Osteoblast (primary cell): ENCODE measurements at regions not wholly inside any gene's neighbourhood (a gene's known extent, or its start where the extent isn't known, plus 50 kb on each side); places are given as distances from the start of the nearest gene placed in this dataset.

Experiments
- DNase-seq: peaks from one replicate; pipeline ENCODE4 v3.0.0; 2011; ENCODE audit warnings: low spot score, mixed read lengths; ENCODE audit not compliant: insufficient read length; ENCODE audit errors: missing footprints
- H2AFZ ChIP-seq: 2 replicates; pipeline ENCODE4 v1.6.0; 2011; ENCODE audit warnings: mild to moderate bottlenecking, low read length
- H3K27ac ChIP-seq: 2 replicates; pipeline ENCODE4 v1.5.1; 2011; ENCODE audit warnings: mild to moderate bottlenecking, low read depth, low read length, moderate library complexity
- H3K27me3 ChIP-seq: 2 replicates; pipeline ENCODE4 v1.6.0; 2012; ENCODE audit warnings: mild to moderate bottlenecking, control low read depth, inconsistent platforms, low read length, moderate library complexity; ENCODE audit not compliant: insufficient read depth
- H3K36me3 ChIP-seq: 2 replicates; pipeline ENCODE4 v1.5.1; 2011; ENCODE audit warnings: mild to moderate bottlenecking, low read length, control low read depth, moderate library complexity; ENCODE audit not compliant: insufficient read depth
- H3K4me1 ChIP-seq: 2 replicates; pipeline ENCODE4 v1.5.1; 2011; ENCODE audit warnings: mild to moderate bottlenecking, low read length, control low read depth, moderate library complexity; ENCODE audit not compliant: insufficient read depth
- H3K4me2 ChIP-seq: 2 replicates; pipeline ENCODE4 v1.6.0; 2011; ENCODE audit warnings: mild to moderate bottlenecking, low read length; ENCODE audit not compliant: insufficient read depth
- H3K4me3 ChIP-seq: fragments of 200-600 bp; sonication (generic); 3 replicates; pipeline ENCODE4 v1.5.1; 2012; ENCODE audit warnings: mild to moderate bottlenecking, low read length, inconsistent platforms; ENCODE audit not compliant: insufficient read depth
- H3K79me2 ChIP-seq: 2 replicates; pipeline ENCODE4 v1.6.0; 2012; ENCODE audit warnings: mild to moderate bottlenecking, low read length, control low read depth, inconsistent platforms; ENCODE audit not compliant: insufficient read depth
- H3K9me3 ChIP-seq: 2 replicates; pipeline ENCODE4 v1.5.1; 2011; ENCODE audit warnings: low read depth, low read length, control low read depth
- H4K20me1 ChIP-seq: 2 replicates; pipeline ENCODE4 v1.6.0; 2012; ENCODE audit warnings: mild to moderate bottlenecking, low read length, control low read depth; ENCODE audit not compliant: insufficient read depth
- TF ChIP-seq, protein P1 (sequence below): IDR thresholded peaks from 2 replicates; pipeline ENCODE4 v1.5.1; 2011; ENCODE audit warnings: mild to moderate bottlenecking, low read depth, low read length, moderate library complexity; ENCODE audit errors: extremely low read depth

DNA sequence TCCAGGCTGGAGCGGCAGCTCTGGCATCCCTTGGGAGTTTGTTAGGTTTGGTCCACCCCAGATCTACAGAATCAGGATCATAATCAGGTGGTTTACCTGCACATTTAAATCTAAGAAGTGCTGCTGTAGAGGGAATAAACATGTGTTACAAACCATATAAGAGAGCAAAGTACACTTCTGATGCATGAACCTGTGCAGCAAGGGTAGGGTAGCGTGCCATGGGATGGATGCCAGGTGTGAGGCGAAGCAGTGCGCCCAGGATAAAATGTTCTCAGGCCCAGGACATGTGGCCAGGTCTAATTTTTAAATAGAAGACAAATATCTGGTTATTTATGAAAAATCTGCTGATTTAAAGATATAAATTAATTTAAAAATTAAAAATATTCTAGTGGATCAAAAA, 308.8 kb upstream of the USP24 start:
- Histone ChIP-seq H3K36me3 (no peaks in the 10 kb centered on the region), H3K4me1 (no peaks in the 10 kb centered on the region), H3K4me2 (no peak overlapping the region), H4K20me1 (no peaks in the 10 kb centered on the region), H3K27me3 (no peaks in the 10 kb centered on the region), H3K79me2 (no peaks in the 10 kb centered on the region), H3K4me3 (no peak overlapping the region), H3K9me3 (no peaks in the 10 kb centered on the region), H3K27ac (no peak overlapping the region), H2AFZ (no peak overlapping the region)
- TF ChIP-seq, protein P1, sequence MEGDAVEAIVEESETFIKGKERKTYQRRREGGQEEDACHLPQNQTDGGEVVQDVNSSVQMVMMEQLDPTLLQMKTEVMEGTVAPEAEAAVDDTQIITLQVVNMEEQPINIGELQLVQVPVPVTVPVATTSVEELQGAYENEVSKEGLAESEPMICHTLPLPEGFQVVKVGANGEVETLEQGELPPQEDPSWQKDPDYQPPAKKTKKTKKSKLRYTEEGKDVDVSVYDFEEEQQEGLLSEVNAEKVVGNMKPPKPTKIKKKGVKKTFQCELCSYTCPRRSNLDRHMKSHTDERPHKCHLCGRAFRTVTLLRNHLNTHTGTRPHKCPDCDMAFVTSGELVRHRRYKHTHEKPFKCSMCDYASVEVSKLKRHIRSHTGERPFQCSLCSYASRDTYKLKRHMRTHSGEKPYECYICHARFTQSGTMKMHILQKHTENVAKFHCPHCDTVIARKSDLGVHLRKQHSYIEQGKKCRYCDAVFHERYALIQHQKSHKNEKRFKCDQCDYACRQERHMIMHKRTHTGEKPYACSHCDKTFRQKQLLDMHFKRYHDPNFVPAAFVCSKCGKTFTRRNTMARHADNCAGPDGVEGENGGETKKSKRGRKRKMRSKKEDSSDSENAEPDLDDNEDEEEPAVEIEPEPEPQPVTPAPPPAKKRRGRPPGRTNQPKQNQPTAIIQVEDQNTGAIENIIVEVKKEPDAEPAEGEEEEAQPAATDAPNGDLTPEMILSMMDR, result no peak
- DNase-seq, result no peak

DNA sequence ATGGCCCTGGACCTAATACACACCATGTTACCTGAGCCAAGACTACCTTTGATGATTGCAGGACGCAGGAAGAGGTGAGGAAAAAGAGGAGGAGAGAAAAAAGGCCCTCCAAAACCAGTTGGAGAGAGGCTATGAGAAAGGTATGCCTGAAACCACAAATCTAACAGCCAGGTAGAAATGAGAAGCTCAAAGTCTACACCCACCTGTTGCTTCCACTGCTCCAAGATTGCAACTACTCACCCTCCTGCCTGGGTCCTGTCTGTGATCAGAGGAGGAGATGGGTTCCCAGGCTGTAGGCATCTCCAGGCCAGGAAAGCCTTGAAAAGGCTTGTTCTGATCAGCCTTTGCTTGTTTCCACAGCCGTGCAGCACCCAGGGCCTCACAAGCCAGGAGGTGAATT, 307.8 kb upstream of the USP24 start:
- H3K27ac ChIP-seq, result no peak overlapping the region
- H4K20me1 ChIP-seq, result no peaks in the 10 kb centered on the region
- H3K9me3 ChIP-seq, result no peaks in the 10 kb centered on the region
- no peak overlapping the region for H3K4me3 ChIP-seq
- H3K27me3 ChIP-seq, result no peaks in the 10 kb centered on the region
- H3K36me3 ChIP-seq, result no peaks in the 10 kb centered on the region
- H3K4me2 ChIP-seq, result no peak overlapping the region
- H2AFZ ChIP-seq, result no peak overlapping the region
- DNase-seq, result no peak
- TF ChIP-seq, protein P1, result no peak
- H3K4me1 ChIP-seq, result no peaks in the 10 kb centered on the region
- no peaks in the 10 kb centered on the region for H3K79me2 ChIP-seq

DNA sequence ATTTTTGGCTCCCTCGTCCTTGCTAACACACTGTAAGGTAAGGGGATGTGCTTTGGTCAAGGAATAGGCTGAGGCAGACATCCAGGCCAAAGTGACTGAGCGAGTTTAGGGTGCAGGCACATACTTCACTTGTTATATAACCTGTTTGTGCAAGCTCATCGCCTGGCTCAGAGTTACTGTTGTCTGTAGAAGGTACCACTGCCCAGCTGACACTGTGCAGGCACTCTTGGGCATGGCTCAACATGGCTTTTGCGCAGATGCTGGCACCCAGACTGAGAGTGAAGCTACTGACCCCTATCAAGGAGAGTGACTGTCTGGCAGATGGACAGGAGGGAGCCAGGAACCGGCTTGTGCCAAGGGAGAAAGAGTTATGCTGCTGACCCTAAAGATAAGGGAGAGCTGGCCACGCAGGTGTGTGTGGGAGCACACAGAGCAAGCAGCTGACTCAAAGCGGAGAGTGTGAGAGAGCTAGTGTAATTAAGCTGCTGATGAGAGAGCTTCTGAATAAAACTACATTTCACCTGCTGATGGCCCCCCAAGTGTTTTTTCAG, 307.3 kb upstream of the USP24 start:
- Histone ChIP-seq H4K20me1 (no peaks in the 10 kb centered on the region), H3K4me2 (no peak overlapping the region), H3K36me3 (no peaks in the 10 kb centered on the region), H3K27me3 (no peaks in the 10 kb centered on the region), H3K27ac (no peak overlapping the region), H3K4me3 (no peak overlapping the region), H3K4me1 (no peaks in the 10 kb centered on the region), H2AFZ (no peak overlapping the region), H3K9me3 (no peaks in the 10 kb centered on the region), H3K79me2 (no peaks in the 10 kb centered on the region)
- DNase-seq, result no peak
- TF ChIP-seq, protein P1, result no peak

DNA sequence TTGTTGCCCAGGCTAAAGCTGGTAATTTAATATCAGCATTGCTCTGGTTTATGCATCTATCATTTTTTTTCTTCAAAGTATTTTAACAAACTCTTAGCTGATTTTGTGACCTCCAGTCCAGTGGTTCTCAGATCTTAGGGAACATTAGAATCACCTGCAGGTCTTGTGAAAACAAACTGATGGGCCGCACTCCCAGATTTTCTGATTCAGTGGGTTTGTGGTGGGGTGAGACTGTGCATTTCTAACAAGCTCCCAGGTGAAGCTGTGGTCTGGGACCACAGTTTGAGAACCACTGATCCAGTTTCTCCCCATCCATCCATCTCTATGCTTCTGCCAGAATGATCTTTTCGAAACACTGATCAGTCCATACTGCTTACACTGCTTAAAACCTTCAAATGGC, 305.7 kb upstream of the USP24 start:
- H3K27me3 ChIP-seq, result no peaks in the 10 kb centered on the region
- TF ChIP-seq, protein P1, result no peak
- H4K20me1 ChIP-seq, result no peaks in the 10 kb centered on the region
- no peaks in the 10 kb centered on the region for H3K9me3 ChIP-seq
- no peak overlapping the region for H3K4me3 ChIP-seq
- no peaks in the 10 kb centered on the region for H3K79me2 ChIP-seq
- no peaks in the 10 kb centered on the region for H3K4me1 ChIP-seq
- no peaks in the 10 kb centered on the region for H3K36me3 ChIP-seq
- no peak overlapping the region for H2AFZ ChIP-seq
- no peak overlapping the region for H3K4me2 ChIP-seq
- no peak overlapping the region for H3K27ac ChIP-seq
- no peak for DNase-seq
